ENCODE measurements at regions not wholly inside any gene's neighbourhood (a gene's known extent, or its start where the extent isn't known, plus 50 kb on each side); places are given as distances from the start of the nearest gene placed in this dataset.

GRCh38 chr1:234933475-234933874 lies 195.2 kb downstream of the TOMM20 start:
- no peak for DNase-seq
- TF ChIP-seq POLR2A (IDR thresholded peaks at IDR 0.05; ENCODE audit: low read length) = no peak
- TF ChIP-seq GATA1 (IDR thresholded peaks at IDR 0.05; ENCODE audit: low read depth, low read length) = no peak

GRCh38 chr1:234932511-234933430 lies 195.9 kb downstream of the TOMM20 start:
- no peak for TF ChIP-seq GATA1 (IDR thresholded peaks at IDR 0.05; ENCODE audit: low read depth, low read length)
- no peak for TF ChIP-seq POLR2A (IDR thresholded peaks at IDR 0.05; ENCODE audit: low read length)
- DNase-seq = peak in 1 of 2 experiments; percentile 16

GRCh38 chr1:234932106-234932505 lies 196.5 kb downstream of the TOMM20 start:
- DNase-seq = no peak
- TF ChIP-seq GATA1 (IDR thresholded peaks at IDR 0.05; ENCODE audit: low read depth, low read length) (no peak), POLR2A (IDR thresholded peaks at IDR 0.05; ENCODE audit: low read length) (no peak)

DNA sequence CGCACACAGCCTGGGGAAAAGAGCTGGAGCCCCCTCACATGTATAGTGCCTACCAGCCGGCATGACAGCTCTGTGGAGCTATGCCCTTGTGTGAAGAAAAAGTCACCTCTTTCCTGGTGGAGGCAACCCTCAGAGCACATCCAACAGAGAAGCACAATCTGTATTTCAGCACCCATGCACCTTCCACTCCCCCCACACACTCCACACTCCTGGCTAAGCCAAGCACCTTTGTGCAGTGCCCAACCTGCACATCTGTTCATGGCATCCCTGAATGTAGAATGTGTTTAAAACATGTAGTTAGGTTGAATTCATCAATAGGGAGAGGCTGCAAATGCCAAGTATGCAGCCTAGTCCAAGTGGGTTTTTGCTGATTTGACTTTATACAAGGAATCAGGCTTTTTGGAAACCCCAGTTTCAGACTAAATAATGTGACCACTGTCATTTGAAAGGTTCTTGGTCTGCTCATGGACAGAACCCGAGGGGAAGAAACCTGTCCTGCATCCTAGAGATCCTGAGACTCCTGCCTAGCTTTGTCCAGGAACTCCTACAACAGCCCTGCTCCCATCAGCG lies 197.1 kb downstream of the TOMM20 start:
- DNase-seq = no peak
- no peak for TF ChIP-seq GATA1 (IDR thresholded peaks at IDR 0.05; ENCODE audit: low read depth, low read length)
- no peak for TF ChIP-seq POLR2A (IDR thresholded peaks at IDR 0.05; ENCODE audit: low read length)

- TF ChIP-seq POLR2A (IDR thresholded peaks at IDR 0.05; ENCODE audit: low read length) (no peak), GATA1 (IDR thresholded peaks at IDR 0.05; ENCODE audit: low read depth, low read length) (no peak)
- no peak for DNase-seq
Observed at GRCh38 chr1:234929369-234929768, 199.3 kb downstream of the TOMM20 start.

DNA sequence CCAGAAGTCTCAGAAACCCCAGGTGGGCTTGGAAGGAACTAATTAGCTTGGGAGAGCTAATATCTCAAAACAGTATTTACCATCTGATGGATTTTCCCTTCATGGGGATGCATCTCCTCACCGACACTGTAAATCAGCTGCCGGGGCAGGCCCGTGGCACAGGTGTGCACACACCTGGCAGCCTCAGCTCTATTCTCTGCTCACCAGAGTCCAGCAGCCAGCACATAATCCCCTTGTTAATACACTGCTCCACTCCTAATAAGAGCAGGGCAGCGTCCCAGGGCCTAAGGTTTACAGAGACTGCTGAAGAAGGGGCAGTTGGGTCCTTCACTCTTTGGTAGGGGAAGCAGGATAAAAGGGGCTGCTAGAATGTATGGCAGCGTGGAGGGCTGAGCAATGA lies 200.0 kb downstream of the TOMM20 start:
- DNase-seq = no peak
- TF ChIP-seq POLR2A (IDR thresholded peaks at IDR 0.05; ENCODE audit: low read length) (no peak), GATA1 (IDR thresholded peaks at IDR 0.05; ENCODE audit: low read depth, low read length) (no peak)

DNA sequence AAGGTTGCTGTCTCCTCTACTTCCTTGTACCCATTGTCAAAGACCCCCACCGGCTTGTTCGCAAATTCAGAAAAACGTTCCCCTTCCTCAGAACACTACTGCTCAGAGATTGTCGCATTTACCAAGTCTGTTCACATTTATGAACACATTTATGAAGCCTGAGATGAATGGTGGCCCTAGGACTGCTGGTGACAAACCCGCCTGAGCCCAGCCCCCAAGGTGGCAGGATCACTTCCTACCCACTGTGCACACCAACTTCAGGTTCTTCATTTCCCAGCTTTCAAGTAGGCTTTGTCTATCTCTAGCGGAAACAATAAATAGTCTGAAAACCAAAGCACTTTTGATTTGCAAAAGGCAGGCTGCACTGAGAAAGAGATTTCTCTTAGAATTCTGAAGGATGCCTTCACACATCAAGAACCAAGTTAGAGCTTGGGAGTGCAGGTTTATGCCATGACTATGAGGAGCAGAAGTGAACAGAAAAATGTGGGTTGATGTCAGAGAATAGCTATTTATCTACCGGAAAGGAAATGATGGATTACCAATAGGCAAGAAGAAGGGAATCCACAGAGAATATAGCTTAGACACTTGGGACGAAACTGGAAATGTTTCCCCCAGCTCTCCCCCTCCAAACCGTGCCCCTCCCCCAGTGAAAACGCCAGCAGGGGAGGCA lies 200.5 kb downstream of the TOMM20 start:
- no peak for TF ChIP-seq POLR2A (IDR thresholded peaks at IDR 0.05; ENCODE audit: low read length)
- no peak for TF ChIP-seq GATA1 (IDR thresholded peaks at IDR 0.05; ENCODE audit: low read depth, low read length)
- DNase-seq = no peak

DNA sequence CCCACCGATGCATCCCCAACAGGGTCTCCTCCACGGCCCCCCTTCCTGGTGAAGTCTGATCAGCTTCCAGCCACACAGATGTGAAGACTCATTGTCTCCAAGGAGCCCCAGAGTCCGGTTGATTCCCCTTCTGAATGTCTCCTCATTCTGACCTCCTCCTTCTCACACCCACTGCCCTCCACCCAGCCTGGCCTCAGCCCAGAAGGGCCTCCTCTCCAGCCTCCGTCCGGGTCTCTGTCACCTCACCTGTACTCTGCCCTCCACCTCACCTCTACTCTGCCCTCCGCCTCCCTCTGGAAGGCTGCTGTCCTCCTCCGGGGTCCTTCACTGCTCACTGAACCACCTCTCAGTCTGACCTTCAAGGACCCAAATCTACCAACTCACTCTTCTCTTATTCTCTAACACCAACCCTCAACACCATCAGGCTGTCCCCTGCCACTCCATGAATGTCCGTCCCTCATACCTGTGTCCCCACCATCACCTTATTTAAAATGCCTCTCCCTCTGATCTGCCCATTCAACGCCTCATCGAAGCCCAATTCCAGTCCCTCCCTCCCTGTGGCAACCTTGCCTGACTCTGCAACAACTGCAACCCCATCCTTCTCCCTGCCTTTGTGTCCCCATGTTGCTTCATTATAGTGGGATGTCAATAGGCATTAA lies 201.2 kb downstream of the TOMM20 start:
- TF ChIP-seq GATA1 (IDR thresholded peaks at IDR 0.05; ENCODE audit: low read depth, low read length) (no peak), POLR2A (IDR thresholded peaks at IDR 0.05; ENCODE audit: low read length) (no peak)
- no peak for DNase-seq

DNA sequence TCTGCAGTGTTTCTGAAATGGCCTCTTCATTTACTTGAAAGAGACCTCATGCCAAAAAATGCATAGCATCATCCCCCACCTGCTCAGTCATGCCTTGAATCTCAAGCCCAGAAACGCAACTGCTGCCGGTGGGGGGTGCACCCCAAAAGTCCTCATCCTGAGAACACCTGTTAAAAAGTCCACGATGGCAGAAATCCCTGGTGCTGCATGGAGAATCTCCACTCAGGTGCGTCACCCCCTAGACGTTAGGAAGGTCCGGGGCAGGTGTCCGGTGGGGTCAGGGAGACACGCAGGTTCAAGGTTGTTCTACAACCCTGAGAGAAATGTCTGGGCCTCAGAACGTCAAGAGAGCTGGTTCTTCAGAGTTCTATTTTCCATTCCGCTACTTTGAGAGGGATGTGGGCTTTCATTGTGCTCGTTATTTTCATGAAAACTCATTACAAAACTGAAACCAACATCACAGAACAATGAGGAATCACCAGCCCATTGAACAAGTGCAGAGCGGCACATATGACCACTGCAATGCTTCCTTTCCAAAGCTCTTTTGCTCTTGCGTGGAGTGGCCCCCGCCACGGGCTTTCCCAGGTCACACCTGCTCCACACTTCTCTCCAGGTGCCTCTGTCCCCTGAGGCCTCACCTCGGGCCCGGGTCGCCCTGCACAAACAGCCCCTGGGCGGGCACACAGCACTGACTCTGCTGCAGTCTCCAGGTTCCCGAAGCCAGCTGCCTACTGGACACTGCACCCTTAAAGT lies 201.9 kb downstream of the TOMM20 start:
- no peak for DNase-seq

GRCh38 chr1:234926264-234926558 lies 202.4 kb downstream of the TOMM20 start:
- DNase-seq = no peak
- TF ChIP-seq GATA1 (IDR thresholded peaks at IDR 0.05; ENCODE audit: low read depth, low read length) (no peak), POLR2A (IDR thresholded peaks at IDR 0.05; ENCODE audit: low read length) (no peak)

More for the DNA sequence above, 201.9 kb downstream of the TOMM20 start:
- no peak for TF ChIP-seq POLR2A (IDR thresholded peaks at IDR 0.05; ENCODE audit: low read length)
- TF ChIP-seq GATA1 (IDR thresholded peaks at IDR 0.05; ENCODE audit: low read depth, low read length) = no peak

DNA sequence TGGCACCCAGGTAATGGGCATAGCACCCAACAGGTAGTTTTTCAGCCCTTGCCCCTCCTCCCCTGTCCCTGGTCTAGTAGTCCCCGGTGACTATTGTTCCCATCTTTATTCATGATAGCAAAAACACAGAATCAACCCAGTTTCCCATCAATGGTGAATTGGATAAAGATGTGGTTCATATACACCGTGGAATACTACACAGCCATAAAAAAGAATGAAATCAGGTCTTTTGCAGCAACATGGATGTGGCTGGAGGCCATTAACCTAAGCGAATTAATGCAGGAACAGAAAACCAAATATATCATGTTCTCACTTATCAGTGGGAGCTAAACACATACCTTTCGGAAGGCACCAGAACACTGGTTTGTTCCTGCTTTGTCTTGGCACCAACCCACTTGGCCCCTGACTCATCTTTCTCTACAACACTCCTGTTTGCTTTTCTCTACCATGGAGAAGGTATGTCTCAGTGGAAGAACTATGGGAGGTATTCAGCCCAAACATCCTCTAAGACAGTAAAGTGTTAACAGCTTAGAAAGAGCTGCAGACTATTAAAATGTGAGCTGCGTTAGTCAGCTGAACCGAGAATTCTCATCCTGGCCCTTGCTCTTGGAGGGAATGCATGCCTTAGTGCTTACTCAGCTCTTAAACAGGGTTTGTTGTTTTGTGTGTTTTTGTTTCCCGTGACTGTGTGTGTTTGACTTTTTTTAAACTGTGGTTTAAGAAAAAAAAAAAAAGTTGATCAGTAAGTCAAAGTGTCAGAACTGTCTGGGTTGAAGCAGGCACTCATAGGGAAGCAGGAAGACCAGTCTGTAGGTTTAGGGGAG lies 203.0 kb downstream of the TOMM20 start:
- DNase-seq = no peak
- TF ChIP-seq GATA1 (IDR thresholded peaks at IDR 0.05; ENCODE audit: low read depth, low read length) (no peak), POLR2A (IDR thresholded peaks at IDR 0.05; ENCODE audit: low read length) (no peak)

DNA sequence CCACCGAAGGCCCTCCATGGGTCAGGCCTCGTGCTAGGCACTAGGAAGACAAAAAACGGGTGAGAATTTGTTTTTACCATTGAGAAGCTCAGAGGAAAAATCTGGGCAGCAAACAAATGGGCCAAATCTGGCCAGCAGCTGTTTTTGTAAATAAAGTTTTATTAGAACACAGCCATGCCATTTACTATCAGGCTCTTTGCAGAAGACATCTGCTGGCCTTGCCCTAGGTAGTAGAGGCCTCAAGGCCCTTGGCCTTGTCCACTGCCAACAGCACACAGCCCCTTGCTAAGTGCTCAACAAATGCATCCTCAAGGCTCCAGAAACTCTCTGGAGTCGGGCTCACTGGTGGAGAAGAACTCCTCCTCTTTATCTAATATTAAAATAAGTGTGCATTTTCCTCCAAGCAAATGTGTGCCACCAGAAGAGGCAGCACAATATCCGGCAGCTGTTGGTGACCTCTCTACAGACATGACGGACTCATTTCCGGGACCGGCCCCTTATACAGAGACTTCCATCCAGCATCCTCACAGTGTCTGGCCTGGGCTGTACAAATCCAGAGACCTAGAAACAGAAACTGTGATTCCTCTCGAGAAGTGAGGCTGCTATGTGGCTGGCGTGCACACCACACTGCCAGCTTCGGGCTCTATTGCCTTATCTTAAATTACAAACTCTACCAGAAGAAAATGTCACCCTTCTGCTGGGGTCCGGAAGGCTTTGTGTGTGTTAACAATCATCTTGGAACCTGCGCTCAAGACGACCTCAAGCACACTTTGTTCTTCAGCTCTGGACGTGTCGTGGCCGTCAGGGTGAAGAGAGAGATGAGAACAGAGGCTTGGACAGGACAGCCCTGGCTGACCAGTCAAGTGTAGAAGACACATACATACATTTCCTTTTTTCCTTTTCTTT lies 203.9 kb downstream of the TOMM20 start:
- DNase-seq = no peak
- TF ChIP-seq GATA1 (IDR thresholded peaks at IDR 0.05; ENCODE audit: low read depth, low read length) (no peak), POLR2A (IDR thresholded peaks at IDR 0.05; ENCODE audit: low read length) (no peak)
